NCI-H1105 (cell line): ENCODE measurements at regions not wholly inside any gene's neighbourhood (a gene's known extent, or its start where the extent isn't known, plus 50 kb on each side); places are given as distances from the start of the nearest gene placed in this dataset.
"Not testable (repeated sequence)": the region's sequence is repeated elsewhere in the genome, so short reads cannot be mapped to it uniquely, and the experiment has no call there.

Experiments
- DNase-seq: peaks from one replicate; lab custom pipeline; 2025; lab: John Stamatoyannopoulos, UW

DNA sequence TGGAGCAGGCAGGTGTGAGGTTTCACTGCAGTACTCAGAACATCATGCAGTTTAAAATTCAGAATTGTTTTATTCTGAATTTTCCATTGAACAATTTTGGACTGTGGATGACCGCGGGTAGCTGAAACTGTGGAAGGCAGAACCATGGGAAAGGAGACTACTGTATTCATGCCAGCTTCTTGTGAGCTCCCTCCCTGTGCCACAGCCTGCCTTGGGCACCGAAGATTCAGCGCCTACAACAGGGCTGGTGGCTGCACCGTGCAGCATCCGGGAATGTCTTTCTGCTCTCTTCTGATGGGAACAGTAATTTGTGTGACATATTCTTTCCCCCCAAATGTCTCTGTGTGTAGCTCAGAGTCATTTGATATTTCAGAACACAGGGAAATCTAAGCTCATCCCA, 118.5 kb upstream of the NKX1-1 start:
- no peak for DNase-seq

DNA sequence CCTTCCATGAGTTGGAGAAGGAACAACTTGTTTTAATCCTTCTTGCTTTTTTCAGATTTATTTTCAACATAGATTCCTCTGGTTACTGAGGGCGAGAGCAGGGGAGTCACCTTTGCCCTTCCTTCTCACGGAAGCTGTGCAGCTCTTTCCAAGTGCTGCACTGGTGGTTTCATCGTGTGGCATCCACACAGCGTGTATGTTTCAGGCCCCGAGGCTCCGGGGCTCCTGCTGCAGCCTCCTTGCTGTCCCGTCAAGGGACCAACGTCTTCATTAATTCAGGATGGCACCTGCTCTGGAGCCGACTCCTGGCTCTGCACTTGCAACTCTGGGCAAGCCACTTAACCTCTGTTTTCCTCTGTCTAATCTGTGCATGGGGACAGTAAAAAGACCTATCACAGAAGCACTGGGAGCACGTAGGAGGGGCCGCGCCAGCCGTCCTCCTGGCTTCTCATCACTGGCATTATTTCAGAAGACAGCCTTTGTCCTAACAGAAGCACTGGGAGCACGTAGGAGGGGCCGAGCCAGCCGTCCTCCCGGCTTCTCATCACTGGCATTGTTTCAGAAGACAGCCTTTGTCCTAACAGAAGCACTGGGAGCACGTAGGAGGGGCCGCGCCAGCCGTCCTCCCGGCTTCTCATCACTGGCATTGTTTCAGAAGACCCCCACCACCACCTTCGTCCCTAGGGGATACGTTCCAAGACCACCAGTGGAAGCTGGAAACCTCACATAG, 117.8 kb upstream of the NKX1-1 start:
- no peak for DNase-seq

DNA sequence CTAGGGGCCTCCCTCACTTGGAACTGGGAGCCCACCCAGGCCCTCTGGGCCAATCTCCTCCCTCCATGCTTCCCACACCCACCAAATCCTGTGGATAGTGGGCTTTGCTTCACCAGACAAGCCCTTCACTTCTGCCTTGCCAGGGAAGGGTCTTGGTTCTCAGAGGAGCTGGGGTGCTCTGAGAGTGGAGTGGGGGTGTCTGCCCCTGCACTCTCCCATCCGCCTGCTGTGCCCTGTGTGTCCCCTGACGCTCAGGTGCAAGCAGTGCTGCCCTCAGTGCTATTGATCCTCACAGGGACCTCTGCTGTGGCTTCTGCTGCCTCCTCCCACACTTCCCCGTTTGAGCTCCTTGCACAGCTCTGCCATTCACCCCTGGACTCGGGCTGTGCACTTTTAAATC, 117.3 kb upstream of the NKX1-1 start:
- no peak for DNase-seq

DNA sequence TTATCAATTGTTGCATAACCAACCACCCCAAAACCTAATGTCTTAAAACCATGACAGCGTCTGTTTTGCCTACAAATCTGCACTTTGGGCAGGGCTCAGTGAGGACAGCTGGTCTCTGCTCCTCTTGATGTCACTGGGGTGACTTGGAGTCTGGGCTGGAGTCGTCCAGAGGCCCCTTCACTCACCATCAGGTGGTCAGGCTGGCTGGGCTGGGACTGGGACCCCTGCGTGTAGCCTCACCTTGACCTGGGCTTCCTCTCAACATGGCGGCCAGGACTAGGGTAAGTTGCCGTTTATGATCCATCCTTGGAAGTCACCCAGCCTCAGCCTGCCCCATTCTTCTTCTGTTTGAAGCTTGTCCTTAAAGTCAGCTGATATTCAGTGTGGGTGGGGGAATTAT, 116.8 kb upstream of the NKX1-1 start:
- no peak for DNase-seq

DNA sequence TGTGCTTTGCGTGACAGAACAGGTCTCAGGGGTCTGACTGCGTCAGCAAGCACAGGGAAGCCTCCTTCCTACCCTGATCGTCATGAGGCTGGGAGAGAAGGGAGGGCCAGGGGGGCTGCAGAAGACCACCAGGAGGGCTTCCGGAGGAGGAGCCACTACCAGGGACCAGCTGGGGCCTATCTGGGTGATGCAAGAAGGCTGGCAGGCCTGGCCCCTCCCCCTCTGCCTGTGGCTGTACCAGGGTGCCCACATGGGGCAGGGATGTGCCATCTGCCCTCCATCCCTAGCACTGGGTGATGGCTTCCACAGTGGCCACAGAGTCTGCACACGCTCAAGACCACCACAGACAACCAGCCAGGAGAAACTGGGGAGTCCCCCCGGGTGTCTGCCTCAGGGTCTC, 116.4 kb upstream of the NKX1-1 start:
- no peak for DNase-seq

DNA sequence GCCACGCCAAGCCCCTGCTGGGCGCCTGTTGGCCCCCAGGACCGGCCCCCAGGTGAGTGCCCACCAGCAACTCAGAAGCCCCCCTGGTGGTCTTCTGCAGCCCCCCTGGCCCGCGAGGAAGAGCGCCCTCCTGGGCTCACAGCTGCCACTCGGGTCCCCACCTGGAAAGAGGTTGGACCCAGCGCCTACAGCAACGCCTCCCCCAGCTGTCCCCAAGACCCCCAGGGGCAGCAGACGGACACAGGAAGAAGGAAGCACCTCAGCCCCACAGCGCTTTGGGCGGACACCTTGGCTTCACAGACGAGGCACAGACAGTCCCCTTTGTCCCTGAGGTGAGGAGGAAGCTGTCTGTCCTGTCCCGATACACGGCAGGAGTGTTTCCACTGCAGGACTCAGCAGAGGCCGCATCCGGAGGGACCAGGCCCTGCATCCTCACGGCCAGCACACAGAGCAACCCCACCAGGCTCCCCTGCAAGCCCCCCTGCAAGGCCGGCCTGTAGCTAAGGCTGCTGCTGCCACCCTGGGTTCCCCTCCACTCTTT, 115.6 kb upstream of the NKX1-1 start:
- no peak for DNase-seq

DNA sequence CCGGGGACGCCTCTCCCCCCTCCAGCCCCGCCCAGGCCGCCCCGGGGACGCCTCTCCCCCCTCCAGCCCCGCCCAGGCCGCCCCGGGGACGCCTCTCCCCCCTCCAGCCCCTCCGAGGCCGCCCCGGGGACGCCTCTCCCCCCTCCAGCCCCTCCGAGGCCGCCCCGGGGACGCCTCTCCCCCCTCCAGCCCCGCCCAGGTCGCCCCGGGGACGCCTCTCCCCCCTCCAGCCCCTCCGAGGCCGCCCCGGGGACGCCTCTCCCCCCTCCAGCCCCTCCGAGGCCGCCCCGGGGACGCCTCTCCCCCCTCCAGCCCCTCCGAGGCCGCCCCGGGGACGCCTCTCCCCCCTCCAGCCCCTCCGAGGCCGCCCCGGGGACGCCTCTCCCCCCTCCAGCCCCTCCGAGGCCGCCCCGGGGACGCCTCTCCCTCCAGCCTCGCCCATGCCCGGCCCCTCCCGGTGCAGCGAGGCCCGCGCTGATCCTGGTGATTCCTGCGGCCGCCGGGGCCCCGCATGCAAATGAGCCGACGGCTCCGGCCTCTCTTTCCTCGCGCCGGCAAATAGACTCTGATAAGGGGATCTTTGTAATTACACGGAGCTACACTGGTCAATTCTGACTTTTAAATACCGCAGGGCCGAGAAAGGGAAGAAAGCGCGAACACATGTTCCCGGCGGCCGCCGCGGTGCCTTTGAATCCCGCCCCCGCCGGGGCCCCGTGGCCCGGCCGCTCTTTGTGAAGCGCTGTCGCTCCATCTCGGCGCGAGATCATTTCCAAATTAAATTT, 114.7 kb upstream of the NKX1-1 start:
- not testable (repeated sequence) for DNase-seq

DNA sequence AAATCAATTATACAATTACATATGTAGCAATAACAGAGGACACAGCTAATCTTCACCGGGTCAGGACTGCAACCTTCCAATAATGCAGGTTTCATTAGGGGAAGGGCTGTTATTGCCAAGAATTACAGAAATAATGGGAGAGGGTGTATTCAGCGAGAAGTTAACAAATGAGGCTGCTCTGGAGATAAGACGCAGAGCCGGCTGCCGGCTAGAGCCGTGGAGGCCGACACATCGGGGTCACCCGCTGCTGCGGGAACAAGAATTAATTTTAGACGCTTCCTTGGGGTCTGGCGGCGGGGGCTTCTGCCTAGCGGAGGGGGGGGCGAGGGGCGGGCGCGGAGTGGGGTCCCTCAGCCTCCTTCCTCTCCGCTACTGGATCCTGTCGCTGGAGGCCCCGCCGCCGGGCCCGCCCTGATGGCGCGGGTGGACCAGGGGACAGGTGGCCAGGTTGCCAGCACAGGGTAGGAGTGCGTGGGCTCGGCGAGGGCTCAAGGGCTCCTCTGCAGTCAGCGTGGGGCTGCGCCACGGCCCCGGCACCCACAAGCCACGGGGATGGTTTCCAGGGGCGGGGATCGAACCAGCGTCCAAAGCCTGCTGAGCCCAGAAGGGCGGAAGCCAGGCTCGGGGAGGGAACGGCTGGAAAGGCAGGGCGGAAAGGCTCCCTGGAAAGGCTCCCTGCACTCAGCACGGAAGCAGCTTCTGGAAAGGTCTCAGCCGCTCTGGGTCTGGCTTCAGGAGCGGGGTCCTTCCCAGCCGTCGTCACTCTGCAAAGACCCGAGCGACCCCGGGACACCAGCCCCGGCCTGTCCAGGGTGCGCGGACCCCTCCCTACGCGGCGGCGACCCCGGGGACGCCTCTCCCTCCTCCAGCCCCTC, 113.8 kb upstream of the NKX1-1 start:
- DNase-seq = no peak

DNA sequence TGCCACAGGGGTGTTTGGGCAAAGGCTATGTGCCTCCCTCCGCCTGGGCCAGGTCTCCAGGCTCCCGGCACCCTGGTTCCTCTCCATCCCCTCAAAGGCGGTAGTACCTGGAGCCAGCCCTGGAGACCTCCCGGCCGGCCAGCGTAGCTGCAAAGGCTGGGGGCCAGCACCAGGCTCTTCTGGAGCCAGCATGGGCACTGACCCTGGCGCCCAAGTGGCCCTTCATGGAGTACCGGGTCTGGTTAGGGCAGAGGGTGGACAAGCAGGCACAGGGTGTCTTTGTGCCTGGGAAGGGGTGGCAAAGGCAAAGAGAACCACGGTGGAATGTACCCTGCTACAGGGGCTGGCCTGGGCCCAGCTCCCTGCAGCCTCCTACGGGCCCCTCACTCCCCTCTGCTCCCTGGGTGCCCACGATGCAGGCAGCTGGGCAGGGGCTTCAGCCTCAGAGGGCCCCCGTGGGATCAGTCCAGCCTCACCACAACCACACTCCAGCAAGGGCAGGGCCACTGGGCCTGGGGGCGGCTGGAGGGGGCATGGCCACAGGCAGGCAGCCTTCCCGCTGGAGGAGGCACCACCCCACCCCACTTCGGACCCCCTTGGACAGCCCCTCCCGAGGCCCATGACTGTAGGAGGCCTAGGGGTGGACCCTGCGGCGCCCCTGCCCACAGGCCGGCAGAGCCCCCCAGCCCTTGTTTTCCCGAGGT, 112.9 kb upstream of the NKX1-1 start:
- no peak for DNase-seq

DNA sequence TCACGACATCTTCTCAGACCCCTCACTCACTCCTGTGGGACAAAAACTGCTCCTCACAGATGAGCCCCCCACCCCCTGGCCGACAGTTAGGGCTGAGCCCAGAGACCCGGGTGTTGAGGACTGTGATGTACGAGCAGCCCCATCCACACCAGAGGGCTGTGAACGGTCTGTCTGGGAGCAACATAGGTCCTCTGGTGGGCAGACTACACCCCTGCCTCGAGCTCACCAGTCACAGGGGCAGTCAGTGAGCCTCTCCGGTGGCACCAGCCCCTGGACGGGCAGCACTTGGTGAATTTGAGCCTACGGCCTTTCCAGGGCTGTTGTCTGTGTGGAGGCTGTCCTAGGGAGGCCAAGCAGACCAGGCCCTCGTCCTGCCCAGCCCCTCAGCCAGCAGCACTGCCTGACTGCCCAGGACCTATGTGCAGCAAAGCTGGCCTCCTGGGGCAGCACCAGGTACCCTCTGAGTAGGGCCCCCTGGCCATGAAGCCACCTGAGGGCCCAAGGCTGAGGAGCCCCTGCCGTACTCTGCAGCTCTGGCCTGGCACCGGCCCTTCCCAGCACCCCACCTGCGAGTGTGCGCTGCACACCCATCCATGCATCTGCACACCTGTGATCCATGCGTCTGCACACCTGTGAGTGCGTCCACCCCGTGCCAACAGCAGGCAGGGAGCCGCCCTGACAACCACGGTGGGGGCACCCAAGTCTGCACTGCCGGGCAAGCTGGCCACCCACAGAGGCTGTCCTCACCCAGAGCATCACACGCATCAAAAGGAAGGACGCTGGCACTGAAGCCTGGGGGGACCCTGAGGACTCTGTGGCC, 111.6 kb upstream of the NKX1-1 start:
- DNase-seq = no peak

DNA sequence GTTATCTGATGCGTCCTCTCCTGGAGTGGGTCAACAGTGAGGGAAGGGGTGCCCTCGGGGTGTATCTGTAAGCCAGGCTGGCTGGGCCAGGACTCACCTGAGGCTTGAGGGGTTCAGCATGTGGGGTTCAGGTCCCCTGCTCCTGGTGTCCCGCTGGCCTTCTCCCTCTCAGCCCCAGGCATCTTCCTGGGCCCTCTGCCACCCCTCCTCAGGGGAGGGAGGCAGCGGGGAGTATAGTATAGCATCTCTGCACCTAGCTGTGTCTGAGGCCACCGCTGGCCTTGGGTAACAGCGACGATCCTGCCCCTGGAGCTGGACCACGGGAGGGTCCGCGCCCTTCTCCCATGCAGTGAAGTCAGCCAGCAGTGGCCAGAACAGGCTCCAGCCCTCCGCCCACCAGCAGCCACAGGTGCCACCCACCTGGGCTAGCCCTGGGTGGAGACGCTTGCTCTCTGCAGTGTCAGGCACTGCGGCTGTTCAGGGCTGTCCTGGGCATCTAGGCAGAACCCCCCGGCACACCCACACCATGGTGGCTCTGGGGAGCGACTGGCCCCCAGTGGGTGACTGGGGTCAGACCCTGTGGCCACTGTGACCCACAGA, 110.7 kb upstream of the NKX1-1 start:
- no peak for DNase-seq

DNA sequence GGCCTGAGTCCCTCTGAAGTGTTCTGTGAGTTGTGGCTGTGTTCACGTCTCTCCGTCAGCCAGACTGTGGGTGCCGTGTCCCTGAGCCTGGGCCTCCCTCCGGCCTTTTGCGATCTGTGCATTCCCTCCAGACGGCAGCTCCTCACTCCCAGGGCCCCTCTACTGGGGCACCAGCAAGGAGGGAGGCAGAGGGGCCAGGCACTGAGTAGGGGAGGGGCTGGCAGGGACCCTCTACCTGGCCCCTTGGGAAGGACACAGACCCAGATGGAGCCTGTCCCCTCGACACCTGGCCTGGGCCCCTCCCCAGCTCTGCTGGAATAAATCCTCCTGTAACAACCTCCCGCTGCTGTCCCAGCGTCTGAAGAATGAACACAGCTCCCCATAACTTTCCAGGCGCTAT, 110.0 kb upstream of the NKX1-1 start:
- no peak for DNase-seq

DNA sequence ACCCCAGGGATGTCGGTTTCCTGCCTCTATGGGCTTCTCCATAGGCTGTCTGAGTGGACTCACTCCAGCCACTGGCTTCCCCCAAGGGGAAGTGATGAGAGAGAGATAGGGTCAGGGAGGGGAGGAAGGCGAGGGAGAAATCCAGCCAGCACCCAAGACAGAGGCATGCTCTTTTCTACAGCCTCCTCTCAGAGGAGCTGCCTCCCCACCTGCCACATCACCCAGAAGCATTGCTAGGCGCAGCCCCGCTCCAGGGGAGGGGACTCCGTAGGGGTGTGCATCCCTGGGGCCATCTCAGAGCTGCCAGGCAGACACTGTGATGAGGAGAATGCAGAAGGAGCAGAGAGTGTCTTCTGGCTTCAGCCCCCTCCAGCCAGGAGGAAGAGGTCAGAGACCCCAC, 109.5 kb upstream of the NKX1-1 start:
- no peak for DNase-seq

DNA sequence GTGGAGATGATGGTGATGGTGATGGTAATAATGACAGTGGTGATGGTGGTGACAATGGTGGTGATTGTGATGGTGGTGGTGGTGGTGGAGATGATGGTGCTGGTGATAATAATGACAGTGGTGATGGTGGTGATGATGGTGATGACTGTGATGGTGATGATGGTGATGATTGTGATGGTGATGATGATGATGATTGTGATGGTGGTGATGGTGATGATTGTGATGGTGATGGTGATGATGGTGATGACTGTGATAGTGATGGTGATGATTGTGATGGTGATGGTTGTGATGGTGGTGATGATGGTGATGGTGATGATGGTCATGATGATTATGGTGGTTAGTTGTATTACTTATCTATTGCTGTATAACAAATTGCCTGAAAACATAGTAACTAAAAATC, 108.9 kb upstream of the NKX1-1 start:
- DNase-seq = no peak

DNA sequence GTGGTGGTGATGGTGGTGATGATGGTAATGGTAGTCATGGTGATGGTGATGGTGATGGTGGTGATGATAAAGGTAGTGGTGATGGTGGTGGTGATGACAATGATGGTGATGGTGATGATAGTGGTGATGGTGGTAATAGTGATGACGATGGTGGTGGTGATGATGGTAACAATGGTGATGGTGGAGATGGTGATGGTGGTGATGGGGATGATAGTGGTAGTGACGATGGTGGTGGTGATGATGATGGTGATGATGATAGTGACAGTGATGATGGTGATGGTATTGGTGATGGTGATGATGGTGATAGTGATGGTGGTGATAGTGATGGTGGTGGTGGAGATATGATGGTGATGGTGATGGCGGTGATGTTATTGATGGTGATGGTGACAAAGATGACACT, 108.4 kb upstream of the NKX1-1 start:
- no peak for DNase-seq

DNA sequence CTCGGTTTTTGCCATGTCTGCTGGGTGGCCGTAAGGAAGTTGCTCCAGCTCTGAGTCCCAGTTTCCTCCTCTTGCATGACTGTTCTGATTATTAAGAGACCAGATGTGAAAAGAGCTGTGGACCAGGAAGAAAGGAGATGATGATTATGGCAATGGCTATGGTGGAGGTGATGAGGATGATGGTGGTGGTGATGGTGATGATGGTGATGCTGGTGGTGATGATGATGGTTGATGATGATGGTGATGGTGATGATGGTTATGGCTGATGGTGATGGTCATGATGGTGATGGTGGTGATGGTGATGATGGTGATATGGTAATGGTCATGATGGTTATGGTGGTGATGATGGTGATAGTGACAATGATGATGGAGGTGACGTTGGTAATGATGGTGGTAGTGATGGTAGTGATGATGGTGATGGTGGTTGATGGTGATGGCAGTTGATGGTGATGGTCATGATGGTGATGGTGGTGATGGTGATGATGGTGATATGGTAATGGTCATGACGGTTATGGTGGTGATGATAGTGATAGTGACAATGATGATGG, 107.8 kb upstream of the NKX1-1 start:
- no peak for DNase-seq

DNA sequence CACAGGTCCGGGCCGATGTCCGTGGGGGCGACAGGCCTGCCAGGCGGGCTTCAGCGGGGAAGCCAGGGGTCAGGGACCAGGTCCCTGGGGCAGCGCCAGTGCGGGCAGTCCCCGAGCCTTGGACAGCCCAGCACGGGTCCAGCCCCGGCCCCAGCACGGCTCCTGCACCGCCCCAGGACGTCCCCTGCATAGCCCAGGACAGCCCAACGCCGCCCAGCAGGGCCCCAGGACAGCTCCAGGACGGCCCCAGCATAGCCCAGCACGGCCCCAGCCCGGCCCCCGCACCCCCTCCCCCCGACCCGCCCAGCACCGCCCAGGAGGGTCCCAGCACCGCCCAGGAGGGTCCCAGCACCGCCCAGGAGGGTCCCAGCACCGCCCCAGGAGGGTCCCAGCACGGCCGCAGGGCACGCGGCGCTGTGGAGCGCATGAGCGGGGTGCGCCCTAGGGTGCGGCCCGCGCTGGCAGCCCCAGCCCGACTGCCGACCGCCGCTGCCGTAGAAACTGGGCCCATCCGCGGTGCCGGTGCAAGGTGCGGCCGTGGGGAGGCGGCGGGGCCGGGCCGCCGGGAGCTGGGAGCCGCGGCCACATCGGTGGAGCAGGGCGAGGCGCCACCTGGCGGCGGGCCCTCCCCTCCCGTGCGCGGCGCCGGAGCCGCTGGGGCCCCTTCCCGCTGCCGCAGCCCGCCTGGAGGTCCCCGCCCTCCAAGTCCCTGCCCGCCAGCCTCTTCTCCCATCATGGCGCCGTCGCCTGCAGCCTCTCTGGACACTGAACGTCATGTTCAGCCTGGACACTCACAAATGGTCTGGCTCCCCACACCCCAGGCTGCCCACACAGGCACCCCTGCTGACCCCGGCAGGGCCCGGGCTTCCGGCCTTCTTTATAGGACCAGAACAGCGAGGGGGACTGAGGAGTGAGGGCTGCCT, 106.8 kb upstream of the NKX1-1 start:
- no peak for DNase-seq

DNA sequence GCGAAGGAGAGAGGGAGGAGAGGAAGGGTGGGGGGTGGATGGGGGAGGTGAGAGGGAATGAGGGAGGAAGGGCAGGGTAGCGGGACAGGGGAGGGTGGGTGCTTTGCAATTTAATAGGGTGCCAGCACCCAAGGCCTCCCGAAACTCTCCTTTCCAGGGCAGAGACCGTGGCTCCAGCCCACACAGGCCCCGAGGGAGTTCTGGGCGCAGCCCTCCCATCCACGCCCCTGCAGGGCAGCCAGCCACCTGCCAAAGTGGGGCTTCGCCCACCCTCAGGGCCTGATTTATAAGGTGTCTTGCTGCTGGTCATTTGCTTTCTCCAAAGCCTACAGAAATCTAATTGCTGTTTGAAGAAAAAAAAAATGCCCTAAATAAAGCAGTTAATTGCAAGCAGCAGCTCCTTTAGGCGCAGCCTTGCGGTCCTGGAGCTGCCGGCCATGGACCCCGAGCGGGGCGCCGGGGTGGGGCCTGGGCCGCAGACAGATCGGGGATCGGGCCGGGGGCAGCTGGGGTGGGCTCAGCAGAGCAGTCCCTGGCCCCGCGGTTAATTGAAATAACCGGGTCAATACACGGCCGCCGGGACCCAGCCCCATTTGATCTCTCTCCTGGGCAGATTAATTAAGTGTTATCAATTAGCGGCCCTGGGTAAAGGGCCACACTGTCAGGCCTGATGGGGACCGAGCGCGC, 106.0 kb upstream of the NKX1-1 start:
- DNase-seq = no peak
